NCI-H1417 treated with DMSO at 0.1 percent for 48 hours (cell line): ENCODE measurements at regions not wholly inside any gene's neighbourhood (a gene's known extent, or its start where the extent isn't known, plus 50 kb on each side); places are given as distances from the start of the nearest gene placed in this dataset.
"Not testable (repeated sequence)": the region's sequence is repeated elsewhere in the genome, so short reads cannot be mapped to it uniquely, and the experiment has no call there.

ENCODE experiments used
- DNase-seq: peaks from one replicate; lab custom pipeline; 2025; lab: John Stamatoyannopoulos, UW

- DNase-seq = no peak
These were observed 598.2 kb downstream of the MATN1 start for GRCh38 chr1:30125021-30125820.

GRCh38 chr1:30123896-30124295 lies 599.5 kb downstream of the MATN1 start:
- DNase-seq = no peak

- no peak for DNase-seq
These were observed 600.3 kb downstream of the MATN1 start for GRCh38 chr1:30123036-30123435.

GRCh38 chr1:30120245-30121000 lies 603.0 kb downstream of the MATN1 start:
- DNase-seq = no peak

GRCh38 chr1:30117685-30118084 lies 605.7 kb downstream of the MATN1 start:
- no peak for DNase-seq

- DNase-seq = no peak
These were observed 612.0 kb downstream of the MATN1 start for GRCh38 chr1:30111431-30111830.

GRCh38 chr1:30110846-30111245 lies 612.5 kb downstream of the MATN1 start:
- DNase-seq = no peak

- no peak for DNase-seq
These were observed 613.5 kb downstream of the MATN1 start for GRCh38 chr1:30109853-30110252.

GRCh38 chr1:30108186-30108585 lies 615.2 kb downstream of the MATN1 start:
- no peak for DNase-seq

- DNase-seq = no peak
These were observed 617.3 kb downstream of the MATN1 start for GRCh38 chr1:30106125-30106524.

- no peak for DNase-seq
These were observed 618.8 kb downstream of the MATN1 start for GRCh38 chr1:30104551-30104950.

- DNase-seq = no peak
These were observed 619.5 kb downstream of the MATN1 start for GRCh38 chr1:30103708-30104411.

- DNase-seq = no peak
These were observed 620.8 kb downstream of the MATN1 start for GRCh38 chr1:30102605-30103004.

GRCh38 chr1:30101487-30102227 lies 621.7 kb downstream of the MATN1 start:
- no peak for DNase-seq

- DNase-seq = no peak
These were observed 622.4 kb downstream of the MATN1 start for GRCh38 chr1:30101016-30101415.

GRCh38 chr1:30100524-30100862 lies 622.9 kb downstream of the MATN1 start:
- no peak for DNase-seq

GRCh38 chr1:30099587-30100523 lies 623.5 kb downstream of the MATN1 start:
- no peak for DNase-seq

- not testable (repeated sequence) for DNase-seq
These were observed 625.5 kb downstream of the MATN1 start for GRCh38 chr1:30097851-30098250.

- DNase-seq = no peak
These were observed 627.8 kb downstream of the MATN1 start for GRCh38 chr1:30095451-30096025.

- no peak for DNase-seq
These were observed 628.3 kb downstream of the MATN1 start for GRCh38 chr1:30095051-30095450.
